ENCODE measurements at regions not wholly inside any gene's neighbourhood (a gene's known extent, or its start where the extent isn't known, plus 50 kb on each side); places are given as distances from the start of the nearest gene placed in this dataset.

GRCh38 chr6:24053057-24053456, 73.0 kb upstream of the NRSN1 start:
- Histone ChIP-seq H3K27ac (ENCODE audit: low read depth, low read length) (no peak overlapping the region), H3K36me3 (ENCODE audit: control insufficient read depth, insufficient read depth, low read length) (no peaks in the 10 kb centered on the region), H3K9ac (ENCODE audit: low read length) (no peak overlapping the region), H3K4me3 (ENCODE audit: low read length) (no peak overlapping the region), H3K27me3 (ENCODE audit: control insufficient read depth, insufficient read depth, low read length) (no peaks in the 10 kb centered on the region), H3K4me1 (ENCODE audit: control insufficient read depth, insufficient read depth, low read length) (no peaks in the 10 kb centered on the region)

GRCh38 chr6:24054388-24054787, 71.6 kb upstream of the NRSN1 start:
- no peak overlapping the region for H3K9ac ChIP-seq (ENCODE audit: low read length)
- H3K4me1 ChIP-seq (ENCODE audit: control insufficient read depth, insufficient read depth, low read length) = no peaks in the 10 kb centered on the region
- no peak overlapping the region for H3K4me3 ChIP-seq (ENCODE audit: low read length)
- H3K27ac ChIP-seq (ENCODE audit: low read depth, low read length) = no peak overlapping the region
- H3K27me3 ChIP-seq (ENCODE audit: control insufficient read depth, insufficient read depth, low read length) = no peaks in the 10 kb centered on the region
- H3K36me3 ChIP-seq (ENCODE audit: control insufficient read depth, insufficient read depth, low read length) = no peaks in the 10 kb centered on the region

- Histone ChIP-seq H3K27ac (ENCODE audit: low read depth, low read length) (no peak overlapping the region), H3K36me3 (ENCODE audit: control insufficient read depth, insufficient read depth, low read length) (no peaks in the 10 kb centered on the region), H3K4me3 (ENCODE audit: low read length) (no peak overlapping the region), H3K27me3 (ENCODE audit: control insufficient read depth, insufficient read depth, low read length) (no peaks in the 10 kb centered on the region), H3K9ac (ENCODE audit: low read length) (no peak overlapping the region), H3K4me1 (ENCODE audit: control insufficient read depth, insufficient read depth, low read length) (no peaks in the 10 kb centered on the region)
Observed at GRCh38 chr6:24056567-24056966, 69.4 kb upstream of the NRSN1 start.

GRCh38 chr6:24057030-24057429, 69.0 kb upstream of the NRSN1 start:
- no peak overlapping the region for H3K27ac ChIP-seq (ENCODE audit: low read depth, low read length)
- H3K4me1 ChIP-seq (ENCODE audit: control insufficient read depth, insufficient read depth, low read length) = no peaks in the 10 kb centered on the region
- no peaks in the 10 kb centered on the region for H3K27me3 ChIP-seq (ENCODE audit: control insufficient read depth, insufficient read depth, low read length)
- no peak overlapping the region for H3K4me3 ChIP-seq (ENCODE audit: low read length)
- H3K9ac ChIP-seq (ENCODE audit: low read length) = no peak overlapping the region
- H3K36me3 ChIP-seq (ENCODE audit: control insufficient read depth, insufficient read depth, low read length) = no peaks in the 10 kb centered on the region

- H3K27me3 ChIP-seq (ENCODE audit: control insufficient read depth, insufficient read depth, low read length) = no peaks in the 10 kb centered on the region
- no peak overlapping the region for H3K9ac ChIP-seq (ENCODE audit: low read length)
- no peak overlapping the region for H3K27ac ChIP-seq (ENCODE audit: low read depth, low read length)
- no peaks in the 10 kb centered on the region for H3K36me3 ChIP-seq (ENCODE audit: control insufficient read depth, insufficient read depth, low read length)
- no peak overlapping the region for H3K4me3 ChIP-seq (ENCODE audit: low read length)
- no peaks in the 10 kb centered on the region for H3K4me1 ChIP-seq (ENCODE audit: control insufficient read depth, insufficient read depth, low read length)
Observed at GRCh38 chr6:24060982-24061754, 64.8 kb upstream of the NRSN1 start.

GRCh38 chr6:24064106-24064505, 61.9 kb upstream of the NRSN1 start:
- H3K27ac ChIP-seq (ENCODE audit: low read depth, low read length) = no peak overlapping the region
- no peaks in the 10 kb centered on the region for H3K27me3 ChIP-seq (ENCODE audit: control insufficient read depth, insufficient read depth, low read length)
- no peak overlapping the region for H3K4me3 ChIP-seq (ENCODE audit: low read length)
- no peaks in the 10 kb centered on the region for H3K36me3 ChIP-seq (ENCODE audit: control insufficient read depth, insufficient read depth, low read length)
- H3K4me1 ChIP-seq (ENCODE audit: control insufficient read depth, insufficient read depth, low read length) = no peaks in the 10 kb centered on the region
- H3K9ac ChIP-seq (ENCODE audit: low read length) = no peak overlapping the region

- Histone ChIP-seq H3K36me3 (ENCODE audit: control insufficient read depth, insufficient read depth, low read length) (no peaks in the 10 kb centered on the region), H3K9ac (ENCODE audit: low read length) (no peak overlapping the region), H3K4me3 (ENCODE audit: low read length) (no peak overlapping the region), H3K27me3 (ENCODE audit: control insufficient read depth, insufficient read depth, low read length) (no peaks in the 10 kb centered on the region), H3K4me1 (ENCODE audit: control insufficient read depth, insufficient read depth, low read length) (no peaks in the 10 kb centered on the region), H3K27ac (ENCODE audit: low read depth, low read length) (no peak overlapping the region)
Observed at GRCh38 chr6:24064832-24065231, 61.2 kb upstream of the NRSN1 start.

GRCh38 chr6:24069526-24069925, 56.5 kb upstream of the NRSN1 start:
- no peak overlapping the region for H3K27ac ChIP-seq (ENCODE audit: low read depth, low read length)
- no peaks in the 10 kb centered on the region for H3K36me3 ChIP-seq (ENCODE audit: control insufficient read depth, insufficient read depth, low read length)
- no peaks in the 10 kb centered on the region for H3K27me3 ChIP-seq (ENCODE audit: control insufficient read depth, insufficient read depth, low read length)
- H3K9ac ChIP-seq (ENCODE audit: low read length) = no peak overlapping the region
- no peaks in the 10 kb centered on the region for H3K4me1 ChIP-seq (ENCODE audit: control insufficient read depth, insufficient read depth, low read length)
- H3K4me3 ChIP-seq (ENCODE audit: low read length) = no peak overlapping the region

GRCh38 chr6:24072038-24072746, 53.8 kb upstream of the NRSN1 start:
- Histone ChIP-seq H3K9ac (ENCODE audit: low read length) (no peak overlapping the region), H3K4me3 (ENCODE audit: low read length) (no peak overlapping the region)

GRCh38 chr6:24076011-24076410, 50.0 kb upstream of the NRSN1 start:
- no peak overlapping the region for H3K9ac ChIP-seq (ENCODE audit: low read length)

More at GRCh38 chr6:24072038-24072746, 53.8 kb upstream of the NRSN1 start:
- no peak overlapping the region for H3K27ac ChIP-seq (ENCODE audit: low read depth, low read length)
- H3K36me3 ChIP-seq (ENCODE audit: control insufficient read depth, insufficient read depth, low read length) = no peaks in the 10 kb centered on the region
- H3K27me3 ChIP-seq (ENCODE audit: control insufficient read depth, insufficient read depth, low read length) = no peaks in the 10 kb centered on the region
- no peaks in the 10 kb centered on the region for H3K4me1 ChIP-seq (ENCODE audit: control insufficient read depth, insufficient read depth, low read length)

More at GRCh38 chr6:24076011-24076410, 50.0 kb upstream of the NRSN1 start:
- H3K36me3 ChIP-seq (ENCODE audit: control insufficient read depth, insufficient read depth, low read length) = no peaks in the 10 kb centered on the region
- no peaks in the 10 kb centered on the region for H3K27me3 ChIP-seq (ENCODE audit: control insufficient read depth, insufficient read depth, low read length)
- no peak overlapping the region for H3K27ac ChIP-seq (ENCODE audit: low read depth, low read length)
- no peaks in the 10 kb centered on the region for H3K4me1 ChIP-seq (ENCODE audit: control insufficient read depth, insufficient read depth, low read length)
- no peak overlapping the region for H3K4me3 ChIP-seq (ENCODE audit: low read length)
